NCI-H1436 treated with DMSO at 0.1 percent for 48 hours (cell line): ENCODE measurements at regions not wholly inside any gene's neighbourhood (a gene's known extent, or its start where the extent isn't known, plus 50 kb on each side); places are given as distances from the start of the nearest gene placed in this dataset.

ENCODE experiments used
- DNase-seq: peaks from one replicate; lab custom pipeline; 2025; lab: John Stamatoyannopoulos, UW

- DNase-seq, result no peak
These were observed 534.9 kb upstream of the KLF12 start for GRCh38 chr13:74669149-74669548.

GRCh38 chr13:74667656-74668203 lies 533.5 kb upstream of the KLF12 start:
- DNase-seq, result no peak

GRCh38 chr13:74662905-74663304 lies 528.7 kb upstream of the KLF12 start:
- no peak for DNase-seq

- no peak for DNase-seq
These were observed 527.6 kb upstream of the KLF12 start for GRCh38 chr13:74661851-74662250.

GRCh38 chr13:74657765-74658164 lies 523.6 kb upstream of the KLF12 start:
- DNase-seq, result no peak

- no peak for DNase-seq
These were observed 516.9 kb upstream of the KLF12 start for GRCh38 chr13:74651121-74651520.

- DNase-seq, result no peak
These were observed 513.8 kb upstream of the KLF12 start for GRCh38 chr13:74647991-74648390.

- no peak for DNase-seq
These were observed 513.0 kb upstream of the KLF12 start for GRCh38 chr13:74647211-74647610.

GRCh38 chr13:74646091-74646490 lies 511.9 kb upstream of the KLF12 start:
- DNase-seq, result no peak

GRCh38 chr13:74645586-74645985 lies 511.4 kb upstream of the KLF12 start:
- no peak for DNase-seq

- no peak for DNase-seq
These were observed 510.0 kb upstream of the KLF12 start for GRCh38 chr13:74644229-74644628.

- no peak for DNase-seq
These were observed 507.4 kb upstream of the KLF12 start for GRCh38 chr13:74641586-74641985.

GRCh38 chr13:74633734-74634133 lies 499.5 kb upstream of the KLF12 start:
- no peak for DNase-seq

GRCh38 chr13:74629985-74630384 lies 495.8 kb upstream of the KLF12 start:
- DNase-seq, result no peak

- DNase-seq, result no peak
These were observed 491.3 kb upstream of the KLF12 start for GRCh38 chr13:74625541-74625940.

- no peak for DNase-seq
These were observed 489.6 kb upstream of the KLF12 start for GRCh38 chr13:74623761-74624160.

GRCh38 chr13:74622284-74622683 lies 488.1 kb upstream of the KLF12 start:
- DNase-seq, result no peak

- DNase-seq, result no peak
These were observed 486.5 kb upstream of the KLF12 start for GRCh38 chr13:74620711-74621110.

GRCh38 chr13:74620308-74620707 lies 486.1 kb upstream of the KLF12 start:
- DNase-seq, result no peak

- no peak for DNase-seq
These were observed 463.3 kb upstream of the KLF12 start for GRCh38 chr13:74597526-74597925.

- no peak for DNase-seq
These were observed 462.5 kb upstream of the KLF12 start for GRCh38 chr13:74596691-74597090.

GRCh38 chr13:74593688-74594087 lies 459.5 kb upstream of the KLF12 start:
- no peak for DNase-seq

- no peak for DNase-seq
These were observed 452.6 kb upstream of the KLF12 start for GRCh38 chr13:74586847-74587246.

- no peak for DNase-seq
These were observed 442.2 kb upstream of the KLF12 start for GRCh38 chr13:74576420-74576819.

GRCh38 chr13:74575729-74576125 lies 441.5 kb upstream of the KLF12 start:
- DNase-seq, result no peak
